ENCODE measurements at regions not wholly inside any gene's neighbourhood (a gene's known extent, or its start where the extent isn't known, plus 50 kb on each side); places are given as distances from the start of the nearest gene placed in this dataset.

- H3K4me3 ChIP-seq (ENCODE audit: low read length) = no peak overlapping the region
- H3K9ac ChIP-seq (ENCODE audit: low read length) = no peak overlapping the region
- H4K20me1 ChIP-seq (ENCODE audit: insufficient read depth) = no peaks in the 10 kb centered on the region
- no peaks in the 10 kb centered on the region for H3F3A ChIP-seq (ENCODE audit: insufficient read depth, low read length, poor library complexity, severe bottlenecking)
- TF ChIP-seq EZH2 (IDR thresholded peaks at IDR 0.05; ENCODE audit: borderline replicate concordance, insufficient read depth, low read length, poor library complexity, severe bottlenecking) (no peak), MXI1 (conservative IDR thresholded peaks at IDR 0.05; ENCODE audit: poor library complexity, severe bottlenecking) (no peak), REST (IDR thresholded peaks at IDR 0.05; ENCODE audit: borderline replicate concordance) (no peak), RAD21 (conservative IDR thresholded peaks at IDR 0.05) (peak; percentile 84), POLR2AphosphoS5 (IDR thresholded peaks at IDR 0.05) (no peak), SMC3 (conservative IDR thresholded peaks at IDR 0.05; ENCODE audit: poor library complexity) (peak; percentile 80), EP300 (conservative IDR thresholded peaks at IDR 0.05; ENCODE audit: poor library complexity, severe bottlenecking) (no peak), TAF1 (IDR thresholded peaks at IDR 0.05; ENCODE audit: low read depth) (no peak)
- TF ChIP-seq, protein P1, sequence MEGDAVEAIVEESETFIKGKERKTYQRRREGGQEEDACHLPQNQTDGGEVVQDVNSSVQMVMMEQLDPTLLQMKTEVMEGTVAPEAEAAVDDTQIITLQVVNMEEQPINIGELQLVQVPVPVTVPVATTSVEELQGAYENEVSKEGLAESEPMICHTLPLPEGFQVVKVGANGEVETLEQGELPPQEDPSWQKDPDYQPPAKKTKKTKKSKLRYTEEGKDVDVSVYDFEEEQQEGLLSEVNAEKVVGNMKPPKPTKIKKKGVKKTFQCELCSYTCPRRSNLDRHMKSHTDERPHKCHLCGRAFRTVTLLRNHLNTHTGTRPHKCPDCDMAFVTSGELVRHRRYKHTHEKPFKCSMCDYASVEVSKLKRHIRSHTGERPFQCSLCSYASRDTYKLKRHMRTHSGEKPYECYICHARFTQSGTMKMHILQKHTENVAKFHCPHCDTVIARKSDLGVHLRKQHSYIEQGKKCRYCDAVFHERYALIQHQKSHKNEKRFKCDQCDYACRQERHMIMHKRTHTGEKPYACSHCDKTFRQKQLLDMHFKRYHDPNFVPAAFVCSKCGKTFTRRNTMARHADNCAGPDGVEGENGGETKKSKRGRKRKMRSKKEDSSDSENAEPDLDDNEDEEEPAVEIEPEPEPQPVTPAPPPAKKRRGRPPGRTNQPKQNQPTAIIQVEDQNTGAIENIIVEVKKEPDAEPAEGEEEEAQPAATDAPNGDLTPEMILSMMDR (IDR thresholded peaks at IDR 0.05; ENCODE audit: poor library complexity, severe bottlenecking) = peak; percentile 81
- no peak overlapping the region for H3K27ac ChIP-seq (ENCODE audit: low read length)
- no peaks in the 10 kb centered on the region for H3K79me2 ChIP-seq (replicated peaks; ENCODE audit: insufficient read depth, low read length)
- H2AFZ ChIP-seq (ENCODE audit: low read depth, low read length) = peak overlapping the region; percentile 11
- H3K9me2 ChIP-seq (ENCODE audit: insufficient read depth, low read length) = no peaks in the 10 kb centered on the region
- H3K27me3 ChIP-seq (ENCODE audit: insufficient read depth, low read depth, low read length) = no peaks in the 10 kb centered on the region
- no peaks in the 10 kb centered on the region for H3K36me3 ChIP-seq (ENCODE audit: insufficient read depth, low read length)
- H3K9me3 ChIP-seq (ENCODE audit: low read length) = no peaks in the 10 kb centered on the region
- H3K4me2 ChIP-seq (ENCODE audit: low read length) = no peak overlapping the region
These were observed 161.8 kb upstream of the CACNA2D1 start for GRCh38 chr7:82605247-82605864.

DNA sequence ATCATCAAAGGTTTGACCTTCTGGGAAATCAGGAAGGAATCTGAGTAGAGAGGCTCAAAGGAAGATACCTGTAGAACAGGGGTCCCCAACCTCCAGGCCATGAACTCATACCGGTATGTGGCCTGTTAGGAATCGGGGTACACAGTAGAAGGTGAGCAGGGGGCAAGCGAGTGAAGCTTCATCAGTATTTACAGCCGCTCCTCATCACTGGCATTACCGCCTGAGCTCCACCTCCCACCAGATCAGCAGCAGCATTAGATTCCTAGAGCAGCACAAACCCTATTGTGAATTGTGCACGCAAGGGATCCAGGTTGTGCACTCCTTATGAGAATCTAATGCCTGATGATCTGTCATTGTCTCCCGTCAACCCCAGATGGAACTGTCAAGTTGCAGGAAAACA is 158.5 kb upstream of the CACNA2D1 start:
- Histone ChIP-seq H3K79me2 (replicated peaks; ENCODE audit: insufficient read depth, low read length) (no peaks in the 10 kb centered on the region), H3K36me3 (ENCODE audit: insufficient read depth, low read length) (no peaks in the 10 kb centered on the region), H3K4me2 (ENCODE audit: low read length) (no peak overlapping the region), H3F3A (ENCODE audit: insufficient read depth, low read length, poor library complexity, severe bottlenecking) (no peaks in the 10 kb centered on the region), H3K4me3 (ENCODE audit: low read length) (no peak overlapping the region), H3K9me3 (ENCODE audit: low read length) (no peaks in the 10 kb centered on the region), H2AFZ (ENCODE audit: low read depth, low read length) (no peak overlapping the region), H4K20me1 (ENCODE audit: insufficient read depth) (no peaks in the 10 kb centered on the region), H3K27me3 (ENCODE audit: insufficient read depth, low read depth, low read length) (no peaks in the 10 kb centered on the region), H3K9ac (ENCODE audit: low read length) (no peak overlapping the region), H3K9me2 (ENCODE audit: insufficient read depth, low read length) (no peaks in the 10 kb centered on the region), H3K27ac (ENCODE audit: low read length) (no peak overlapping the region)
- TF ChIP-seq MXI1 (conservative IDR thresholded peaks at IDR 0.05; ENCODE audit: poor library complexity, severe bottlenecking) = no peak
- TF ChIP-seq EZH2 (IDR thresholded peaks at IDR 0.05; ENCODE audit: borderline replicate concordance, insufficient read depth, low read length, poor library complexity, severe bottlenecking) = no peak
- no peak for TF ChIP-seq EP300 (conservative IDR thresholded peaks at IDR 0.05; ENCODE audit: poor library complexity, severe bottlenecking)
- no peak for TF ChIP-seq REST (IDR thresholded peaks at IDR 0.05; ENCODE audit: borderline replicate concordance)

Data from neural cell (in vitro differentiated cells).